ENCODE measurements at regions not wholly inside any gene's neighbourhood (a gene's known extent, or its start where the extent isn't known, plus 50 kb on each side); places are given as distances from the start of the nearest gene placed in this dataset.

DNA sequence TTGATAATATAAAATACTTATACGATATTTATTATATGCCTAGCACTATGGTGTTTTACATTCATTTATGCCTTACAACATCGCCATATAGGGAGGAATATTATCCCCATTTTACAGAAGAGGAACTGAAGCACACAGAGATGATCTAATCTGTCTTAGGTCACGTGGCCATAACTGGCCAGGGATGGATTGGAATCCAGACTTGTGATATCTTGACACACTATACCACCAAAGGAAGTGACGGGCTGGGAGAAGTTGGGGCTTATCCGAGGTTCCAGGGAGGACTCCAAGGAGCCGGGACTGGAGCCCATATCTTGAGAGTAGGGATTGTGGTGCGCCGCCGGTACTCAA, 129.8 kb downstream of the TMEM174 start:
- Histone ChIP-seq H3K4me3 (ENCODE audit: control insufficient read depth in 1 of 2, extremely low read depth in 1 of 2, low read length in 1 of 2) (no peak overlapping the region), H3K27me3 (replicated peaks in 1 of 2; ENCODE audit: control insufficient read depth in 2 of 2, extremely low read depth in 1 of 2, insufficient read depth in 2 of 2, low read length in 1 of 2) (peaks cover 35 to 80% of the 10 kb centered on the region in 2 experiments), H3K9me3 (no peaks in the 10 kb centered on the region), H3K36me3 (ENCODE audit: control insufficient read depth in 2 of 2, extremely low read depth in 1 of 2, insufficient read depth in 1 of 2, low read length in 1 of 2) (no peaks in the 10 kb centered on the region), H3K27ac (ENCODE audit: low read length) (no peak overlapping the region), H3K4me1 (ENCODE audit: control insufficient read depth in 1 of 2, extremely low read depth in 1 of 2, insufficient read depth in 2 of 2, low read length in 2 of 2) (peaks cover 0 to 8% of the 10 kb centered on the region in 2 experiments)
- no peak for DNase-seq
- CTCF ChIA-PET, result no interaction called here
- ATAC-seq (replicated peaks in 1 of 4), result no peak
- Mint-ChIP-seq H3K27me3 (peaks cover 83 to 87% of the 10 kb centered on the region in 2 donors), H3K4me3 (peak overlapping the region in 1 of 3 donors; percentile 28), H3K9me3 (no peaks in the 10 kb centered on the region), H3K36me3 (no peaks in the 10 kb centered on the region), H3K4me1 (peaks cover 24 to 26% (median 25%) of the 10 kb centered on the region in 3 donors), H3K27ac (no peak overlapping the region)
- POLR2A ChIA-PET, result no interaction called here
- WGBS (ENCODE audit: insufficient coverage), result 7% methylated on average over 5 of the region's 9 CpGs

- DNase-seq (no peak), ATAC-seq (replicated peaks in 1 of 4) (no peak)
- H3K4me3 ChIP-seq (ENCODE audit: control insufficient read depth in 1 of 2, extremely low read depth in 1 of 2, low read length in 1 of 2), result no peak overlapping the region
- H3K27ac ChIP-seq (ENCODE audit: low read length), result no peak overlapping the region
- ChIA-PET POLR2A (no interaction called here), CTCF (no interaction called here)
- H3K9me3 ChIP-seq, result no peaks in the 10 kb centered on the region
- no peak overlapping the region for H3K4me3 Mint-ChIP-seq
- no peaks in the 10 kb centered on the region for H3K36me3 Mint-ChIP-seq
- peaks cover 25 to 32% (median 28%) of the 10 kb centered on the region in 3 donors for H3K4me1 Mint-ChIP-seq
- H3K27me3 ChIP-seq (replicated peaks in 1 of 2; ENCODE audit: control insufficient read depth in 2 of 2, extremely low read depth in 1 of 2, insufficient read depth in 2 of 2, low read length in 1 of 2), result peaks cover 32 to 85% of the 10 kb centered on the region in 2 experiments
- H3K27me3 Mint-ChIP-seq, result peaks cover 83 to 88% of the 10 kb centered on the region in 2 donors
- H3K36me3 ChIP-seq (ENCODE audit: control insufficient read depth in 2 of 2, extremely low read depth in 1 of 2, insufficient read depth in 1 of 2, low read length in 1 of 2), result no peaks in the 10 kb centered on the region
- H3K9me3 Mint-ChIP-seq, result no peaks in the 10 kb centered on the region
- H3K4me1 ChIP-seq (ENCODE audit: control insufficient read depth in 1 of 2, extremely low read depth in 1 of 2, insufficient read depth in 2 of 2, low read length in 2 of 2), result peaks cover 0 to 8% of the 10 kb centered on the region in 2 experiments
- WGBS (ENCODE audit: insufficient coverage), result 35% methylated on average over 8 of the region's 22 CpGs
- no peak overlapping the region for H3K27ac Mint-ChIP-seq
Measured at GRCh38 chr5:73301208-73301901, 128.4 kb downstream of the TMEM174 start.

- H3K36me3 ChIP-seq (ENCODE audit: control insufficient read depth in 2 of 2, extremely low read depth in 1 of 2, insufficient read depth in 1 of 2, low read length in 1 of 2), result no peaks in the 10 kb centered on the region
- POLR2A ChIA-PET, result no interaction called here
- Mint-ChIP-seq H3K27ac (peak overlapping the region in 1 of 2 donors; percentile 30), H3K4me3 (peak overlapping the region in 1 of 3 donors; percentile 11), H3K4me1 (peaks cover 25 to 32% (median 28%) of the 10 kb centered on the region in 3 donors), H3K9me3 (no peaks in the 10 kb centered on the region), H3K36me3 (no peaks in the 10 kb centered on the region), H3K27me3 (peaks cover 82 to 88% of the 10 kb centered on the region in 2 donors)
- WGBS (ENCODE audit: insufficient coverage), result 14% methylated on average over 30 of the region's 37 CpGs
- no peak overlapping the region for H3K4me3 ChIP-seq (ENCODE audit: control insufficient read depth in 1 of 2, extremely low read depth in 1 of 2, low read length in 1 of 2)
- H3K4me1 ChIP-seq (ENCODE audit: control insufficient read depth in 1 of 2, extremely low read depth in 1 of 2, insufficient read depth in 2 of 2, low read length in 2 of 2), result peaks cover 0 to 8% of the 10 kb centered on the region in 2 experiments
- CTCF ChIA-PET, result no interaction called here
- no peaks in the 10 kb centered on the region for H3K9me3 ChIP-seq
- no peak overlapping the region for H3K27ac ChIP-seq (ENCODE audit: low read length)
- no peak for DNase-seq
- ATAC-seq (replicated peaks in 1 of 4), result no peak
- H3K27me3 ChIP-seq (replicated peaks in 1 of 2; ENCODE audit: control insufficient read depth in 2 of 2, extremely low read depth in 1 of 2, insufficient read depth in 2 of 2, low read length in 1 of 2), result peaks cover 37 to 87% of the 10 kb centered on the region in 2 experiments
Measured at GRCh38 chr5:73300337-73301207, 127.6 kb downstream of the TMEM174 start.

DNA sequence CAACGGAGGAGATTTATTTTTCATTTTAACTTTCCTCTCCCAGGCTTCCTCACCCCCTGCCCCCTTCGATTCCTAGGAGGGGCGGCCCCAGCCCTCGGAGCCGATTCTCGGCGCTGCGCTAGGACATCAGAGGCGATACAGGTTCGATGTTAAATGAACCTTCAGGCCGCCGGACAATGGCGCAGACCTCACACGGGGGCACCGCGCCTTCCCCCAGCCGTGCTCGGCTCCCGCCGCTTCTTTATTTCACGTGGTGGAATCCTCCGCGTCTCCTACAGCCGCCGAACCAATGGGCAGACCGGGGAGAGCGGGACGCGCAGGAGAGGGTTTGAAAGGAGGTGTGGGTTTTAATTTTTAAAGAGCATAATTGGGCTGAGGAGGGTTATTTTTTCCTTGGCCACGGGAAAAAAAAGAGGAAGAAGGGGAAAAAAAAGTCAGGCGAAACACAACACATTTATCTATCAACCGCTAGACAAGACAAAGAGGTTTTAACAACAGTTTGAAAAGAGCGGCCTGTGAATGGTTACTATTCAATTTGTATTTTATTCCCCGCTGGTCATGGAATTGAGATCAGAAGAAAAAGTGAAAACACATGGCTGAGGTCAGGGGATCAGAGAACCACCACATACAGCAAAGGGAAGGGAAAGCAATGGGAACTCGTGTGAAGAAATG, 126.8 kb downstream of the TMEM174 start:
- DNase-seq, result no peak
- Mint-ChIP-seq H3K27me3 (peaks cover 82 to 88% of the 10 kb centered on the region in 2 donors), H3K36me3 (no peaks in the 10 kb centered on the region), H3K27ac (no peak overlapping the region), H3K4me1 (peaks cover 25 to 32% (median 28%) of the 10 kb centered on the region in 3 donors), H3K9me3 (no peaks in the 10 kb centered on the region), H3K4me3 (peak overlapping the region in 1 of 3 donors; percentile 11)
- Histone ChIP-seq H3K4me3 (ENCODE audit: control insufficient read depth in 1 of 2, extremely low read depth in 1 of 2, low read length in 1 of 2) (no peak overlapping the region), H3K27me3 (replicated peaks in 1 of 2; ENCODE audit: control insufficient read depth in 2 of 2, extremely low read depth in 1 of 2, insufficient read depth in 2 of 2, low read length in 1 of 2) (peaks cover 35 to 88% of the 10 kb centered on the region in 2 experiments), H3K27ac (ENCODE audit: low read length) (no peak overlapping the region), H3K36me3 (ENCODE audit: control insufficient read depth in 2 of 2, extremely low read depth in 1 of 2, insufficient read depth in 1 of 2, low read length in 1 of 2) (no peaks in the 10 kb centered on the region), H3K4me1 (ENCODE audit: control insufficient read depth in 1 of 2, extremely low read depth in 1 of 2, insufficient read depth in 2 of 2, low read length in 2 of 2) (peaks cover 0 to 8% of the 10 kb centered on the region in 2 experiments), H3K9me3 (no peaks in the 10 kb centered on the region)
- 8% methylated on average over 22 of the region's 35 CpGs for WGBS (ENCODE audit: insufficient coverage)
- ChIA-PET POLR2A (no interaction called here), CTCF (no interaction called here)
- no peak for ATAC-seq (replicated peaks in 1 of 4)

GRCh38 chr5:73298772-73299630, 126.0 kb downstream of the TMEM174 start:
- Mint-ChIP-seq H3K27ac (no peak overlapping the region), H3K4me3 (peak overlapping the region in 1 of 3 donors; percentile 11), H3K36me3 (no peaks in the 10 kb centered on the region), H3K27me3 (peaks cover 82 to 88% of the 10 kb centered on the region in 2 donors), H3K9me3 (no peaks in the 10 kb centered on the region), H3K4me1 (peaks cover 25 to 32% (median 28%) of the 10 kb centered on the region in 3 donors)
- CTCF ChIA-PET, result no interaction called here
- Histone ChIP-seq H3K4me1 (ENCODE audit: control insufficient read depth in 1 of 2, extremely low read depth in 1 of 2, insufficient read depth in 2 of 2, low read length in 2 of 2) (peaks cover 0 to 8% of the 10 kb centered on the region in 2 experiments), H3K27me3 (replicated peaks in 1 of 2; ENCODE audit: control insufficient read depth in 2 of 2, extremely low read depth in 1 of 2, insufficient read depth in 2 of 2, low read length in 1 of 2) (peaks cover 33 to 86% of the 10 kb centered on the region in 2 experiments), H3K9me3 (no peaks in the 10 kb centered on the region), H3K4me3 (ENCODE audit: control insufficient read depth in 1 of 2, extremely low read depth in 1 of 2, low read length in 1 of 2) (no peak overlapping the region), H3K36me3 (ENCODE audit: control insufficient read depth in 2 of 2, extremely low read depth in 1 of 2, insufficient read depth in 1 of 2, low read length in 1 of 2) (no peaks in the 10 kb centered on the region), H3K27ac (ENCODE audit: low read length) (no peak overlapping the region)
- 4% methylated on average over 50 of the region's 66 CpGs for WGBS (ENCODE audit: insufficient coverage)
- POLR2A ChIA-PET, result no interaction called here
- ATAC-seq (replicated peaks in 1 of 4), result peak in 2 of 4 experiments; percentile 17 to 32
- DNase-seq, result peak in 3 of 35 experiments; percentile 4 to 18 (median 9)
